GM12892 (cell line): ENCODE measurements at regions not wholly inside any gene's neighbourhood (a gene's known extent, or its start where the extent isn't known, plus 50 kb on each side); places are given as distances from the start of the nearest gene placed in this dataset.

Source experiments
- DNase-seq: peaks from one replicate; pipeline ENCODE4 v3.0.0; 2011; ENCODE audit not compliant: insufficient read length
- FAIRE-seq: peaks from 2 replicates; lab custom pipeline; 2011; peaks lifted over from hg19 to GRCh38; lab: Jason Lieb, UNC
- POLR2A ChIP-seq: IDR thresholded peaks from 2 replicates; pipeline ENCODE4 v1.6.1; 2011; ENCODE audit warnings: low read depth, low read length, control low read depth
- POLR2AphosphoS5 ChIP-seq: IDR thresholded peaks from 2 replicates; pipeline ENCODE4 v1.6.1; 2011; ENCODE audit warnings: low read depth, low read length, control low read depth
- TAF1 ChIP-seq: IDR thresholded peaks from 2 replicates; pipeline ENCODE4 v1.6.1; 2011; ENCODE audit warnings: low read depth, mild to moderate bottlenecking, control low read depth, low read length, borderline replicate concordance

GRCh38 chr12:127241072-127241817, 1025.7 kb upstream of the TMEM132C start:
- DNase-seq (no peak), FAIRE-seq (no peak)
- TF ChIP-seq TAF1 (no peak), POLR2AphosphoS5 (no peak), POLR2A (no peak)

- TF ChIP-seq POLR2A: no peak
- no peak for TF ChIP-seq TAF1
- no peak for TF ChIP-seq POLR2AphosphoS5
- no peak for DNase-seq
- no peak for FAIRE-seq
Observed at GRCh38 chr12:127245009-127245408, 1022.0 kb upstream of the TMEM132C start.

DNA sequence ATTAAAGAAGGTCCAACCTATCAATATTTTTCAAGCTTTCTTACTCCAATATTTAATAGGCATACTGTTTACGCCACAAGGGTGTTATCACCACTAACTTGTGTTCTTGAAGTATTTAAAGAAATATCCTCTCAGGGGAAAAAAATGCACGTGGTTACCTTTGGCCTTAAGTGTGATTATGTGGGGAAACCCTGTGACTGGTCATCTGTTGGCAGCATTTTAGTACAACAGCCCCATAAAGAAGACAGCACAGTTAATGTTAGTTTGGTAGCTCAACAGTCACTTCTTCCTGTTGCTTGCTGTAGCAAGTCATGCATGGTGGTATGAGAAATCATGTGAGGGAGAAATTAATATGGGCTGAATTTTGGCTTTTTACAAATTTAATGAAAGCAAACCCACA, 1021.5 kb upstream of the TMEM132C start:
- DNase-seq (no peak), FAIRE-seq (no peak)
- TF ChIP-seq POLR2A (no peak), POLR2AphosphoS5 (no peak), TAF1 (no peak)

DNA sequence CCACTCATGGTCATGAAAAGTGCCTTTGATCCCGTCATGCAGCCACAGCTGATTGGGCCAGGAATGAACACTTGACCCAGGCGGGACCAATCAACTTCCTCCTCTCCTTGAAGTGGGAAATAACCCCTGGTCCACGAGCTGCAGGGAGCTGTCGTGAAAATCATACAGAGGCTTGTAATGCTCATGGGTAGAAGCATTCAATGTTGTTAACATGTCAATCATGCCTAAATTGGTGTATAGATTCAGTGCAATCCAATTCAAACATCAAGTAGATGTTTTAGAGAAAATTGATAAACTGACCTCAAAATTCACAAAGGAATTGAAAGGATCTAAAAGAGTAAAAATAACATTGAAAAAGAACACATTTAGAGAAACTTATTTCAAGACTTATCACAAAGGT, 1019.0 kb upstream of the TMEM132C start:
- TF ChIP-seq POLR2A: no peak
- TF ChIP-seq TAF1: no peak
- TF ChIP-seq POLR2AphosphoS5: no peak
- FAIRE-seq (no peak), DNase-seq (no peak)

DNA sequence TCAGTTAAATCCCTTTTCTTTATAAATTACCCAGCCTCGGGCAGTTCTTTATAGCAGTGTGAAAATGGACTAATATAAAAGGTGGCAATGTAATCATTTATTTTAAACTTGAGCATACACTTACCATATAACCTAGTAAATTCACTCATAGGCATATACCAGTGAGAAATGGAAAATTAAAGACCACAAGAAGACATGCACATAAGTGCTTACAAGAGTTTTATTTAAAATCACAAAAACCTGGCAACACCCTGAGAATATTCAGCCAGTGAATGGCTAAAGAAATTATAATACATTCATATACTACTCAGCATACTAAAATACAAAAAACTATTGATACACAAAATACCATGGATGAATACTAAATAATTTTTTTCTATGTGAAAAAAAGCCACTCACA, 1017.5 kb upstream of the TMEM132C start:
- TF ChIP-seq TAF1 (no peak), POLR2A (no peak)
- no peak for FAIRE-seq
- no peak for DNase-seq

DNA sequence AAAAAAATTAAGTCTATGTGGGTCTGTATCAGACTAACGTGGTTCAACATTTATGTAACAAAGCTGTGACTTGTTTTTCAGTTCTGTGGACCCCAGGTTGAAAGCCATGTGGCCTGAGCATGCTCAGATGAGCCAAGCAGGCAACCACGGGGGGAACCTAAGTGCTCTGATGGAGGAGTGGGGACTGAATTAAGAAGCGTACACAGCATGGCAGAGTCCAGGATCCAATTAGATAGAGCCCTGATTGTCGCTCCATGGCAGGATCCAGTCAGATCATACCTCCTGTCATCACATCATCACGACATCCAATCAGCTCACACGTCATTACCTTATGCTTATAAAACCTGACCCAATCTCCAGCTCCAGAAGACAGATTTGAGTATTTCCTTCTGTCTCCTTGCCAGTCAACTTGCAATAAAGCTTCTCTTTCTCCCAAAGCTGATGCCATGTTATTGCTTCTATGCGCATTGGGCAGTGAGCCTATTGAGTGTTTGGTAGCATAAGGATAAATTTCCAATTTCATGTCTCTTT, 1013.1 kb upstream of the TMEM132C start:
- TF ChIP-seq POLR2AphosphoS5: no peak
- TF ChIP-seq TAF1: no peak
- DNase-seq (no peak), FAIRE-seq (no peak)

GRCh38 chr12:127254420-127254955, 1012.5 kb upstream of the TMEM132C start:
- TF ChIP-seq POLR2A (no peak), TAF1 (no peak), POLR2AphosphoS5 (no peak)
- FAIRE-seq: no peak

DNA sequence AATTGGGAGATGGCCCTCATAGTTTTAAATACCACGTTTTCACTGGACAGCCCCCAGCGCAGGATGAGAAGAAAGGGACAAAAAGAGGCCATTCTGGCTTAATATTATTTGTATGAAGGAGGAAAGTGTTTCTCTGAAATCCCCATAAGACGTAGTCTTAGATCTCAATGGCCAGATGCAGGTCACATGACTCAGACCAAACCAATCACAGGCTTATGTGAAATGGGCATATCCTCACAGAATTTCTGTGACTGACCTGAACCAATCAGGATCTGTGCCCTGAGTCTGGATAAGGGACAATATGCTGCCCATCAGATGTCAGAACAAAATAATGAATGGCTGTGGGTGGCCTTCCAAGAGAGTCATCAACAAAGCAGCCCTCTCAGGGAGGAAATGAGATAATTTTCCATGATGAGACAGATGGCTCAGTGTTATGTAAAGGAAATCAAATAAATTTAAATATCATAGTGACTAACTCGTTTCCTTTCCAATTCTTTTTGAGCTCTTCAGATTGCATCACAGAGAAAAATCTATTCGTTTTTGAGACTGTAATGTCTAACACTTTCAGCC, 1009.5 kb upstream of the TMEM132C start:
- DNase-seq: no peak
- TF ChIP-seq POLR2A: no peak
- FAIRE-seq: no peak

More at GRCh38 chr12:127254420-127254955, 1012.5 kb upstream of the TMEM132C start:
- DNase-seq: no peak

GRCh38 chr12:127260531-127260930, 1006.4 kb upstream of the TMEM132C start:
- TF ChIP-seq POLR2A: no peak
- FAIRE-seq (no peak), DNase-seq (no peak)

GRCh38 chr12:127260999-127261398, 1006.0 kb upstream of the TMEM132C start:
- DNase-seq: no peak
- TF ChIP-seq TAF1 (no peak), POLR2AphosphoS5 (no peak), POLR2A (no peak)

GRCh38 chr12:127262615-127263014, 1004.4 kb upstream of the TMEM132C start:
- no peak for FAIRE-seq
- TF ChIP-seq POLR2AphosphoS5 (no peak), POLR2A (no peak), TAF1 (no peak)

More at GRCh38 chr12:127260999-127261398, 1006.0 kb upstream of the TMEM132C start:
- FAIRE-seq: no peak

GRCh38 chr12:127263621-127264020, 1003.3 kb upstream of the TMEM132C start:
- FAIRE-seq: no peak

More at GRCh38 chr12:127262615-127263014, 1004.4 kb upstream of the TMEM132C start:
- DNase-seq: no peak

More at GRCh38 chr12:127263621-127264020, 1003.3 kb upstream of the TMEM132C start:
- TF ChIP-seq POLR2A (no peak), POLR2AphosphoS5 (no peak), TAF1 (no peak)
- DNase-seq: no peak
